ENCODE measurements at regions not wholly inside any gene's neighbourhood (a gene's known extent, or its start where the extent isn't known, plus 50 kb on each side); places are given as distances from the start of the nearest gene placed in this dataset.

GRCh38 chr18:57983472-57983871 is 60.6 kb upstream of the NEDD4L start:
- intact Hi-C loops (cut with DNase I), result no loop called here
- DNase-seq (no peak), ATAC-seq (no peak)
- H3K27me3 ChIP-seq, result peaks cover 0 to 7% (median 3%) of the 10 kb centered on the region in 7 donors
- peaks cover 0 to 11% (median 0%) of the 10 kb centered on the region in 11 donors for H3K9me3 ChIP-seq
- H3K36me3 ChIP-seq, result no peaks in the 10 kb centered on the region
- WGBS, 2 donors, result 70 to 78% methylated on average over 3 of the region's 3 CpGs
- H3K27ac ChIP-seq, result no peak overlapping the region
- no peaks in the 10 kb centered on the region for H3K4me1 ChIP-seq
- TF ChIP-seq CTCF (IDR thresholded peaks at IDR 0.05), result no peak
- no peak overlapping the region for H3K4me3 ChIP-seq

- no peak for TF ChIP-seq CTCF (IDR thresholded peaks at IDR 0.05)
- intact Hi-C loops (cut with DNase I), result no loop called here
- whole genome bisulfite sequencing, 2 donors, result 81 to 83% methylated on average over 11 of the region's 11 CpGs
- H3K4me3 ChIP-seq, result no peak overlapping the region
- no peak for ATAC-seq
- H3K27me3 ChIP-seq, result peaks cover 0 to 9% (median 3%) of the 10 kb centered on the region in 7 donors
- H3K9me3 ChIP-seq, result peaks cover 0 to 3% (median 0%) of the 10 kb centered on the region in 11 donors
- no peak overlapping the region for H3K27ac ChIP-seq
- DNase-seq, result no peak
- no peaks in the 10 kb centered on the region for H3K36me3 ChIP-seq
- H3K4me1 ChIP-seq, result no peaks in the 10 kb centered on the region
These were observed 61.5 kb upstream of the NEDD4L start for GRCh38 chr18:57982372-57983021.

GRCh38 chr18:57981308-57982028 is 62.6 kb upstream of the NEDD4L start:
- no peak for TF ChIP-seq CTCF (IDR thresholded peaks at IDR 0.05)
- Histone ChIP-seq H3K4me3 (no peak overlapping the region), H3K9me3 (no peaks in the 10 kb centered on the region), H3K27me3 (peaks cover 0 to 9% (median 3%) of the 10 kb centered on the region in 7 donors), H3K36me3 (no peaks in the 10 kb centered on the region), H3K4me1 (no peaks in the 10 kb centered on the region), H3K27ac (no peak overlapping the region)
- intact Hi-C loops (cut with DNase I), result no loop called here
- ATAC-seq, result no peak
- whole genome bisulfite sequencing, 2 donors, result 90 to 95% methylated on average over 3 of the region's 3 CpGs
- DNase-seq, result no peak

GRCh38 chr18:57980573-57981307 is 63.3 kb upstream of the NEDD4L start:
- H3K4me3 ChIP-seq, result no peak overlapping the region
- H3K27ac ChIP-seq, result no peak overlapping the region
- no peak for DNase-seq
- no peak for ATAC-seq
- no peaks in the 10 kb centered on the region for H3K9me3 ChIP-seq
- TF ChIP-seq CTCF (IDR thresholded peaks at IDR 0.05), result no peak
- no peaks in the 10 kb centered on the region for H3K36me3 ChIP-seq
- peaks cover 0 to 9% (median 3%) of the 10 kb centered on the region in 7 donors for H3K27me3 ChIP-seq
- 54 to 66% methylated on average over 4 of the region's 4 CpGs for WGBS, 2 donors
- H3K4me1 ChIP-seq, result no peaks in the 10 kb centered on the region
- intact Hi-C loops (cut with DNase I), result no loop called here

All from heart right ventricle (tissue), 16 donors.